Germinal center (tissue), 1 donor: ENCODE measurements at regions not wholly inside any gene's neighbourhood (a gene's known extent, or its start where the extent isn't known, plus 50 kb on each side); places are given as distances from the start of the nearest gene placed in this dataset.
A peak's percentile ranks its signal among the peaks of the same experiment; 100 is the strongest.
"Not testable (repeated sequence)": the region's sequence is repeated elsewhere in the genome, so short reads cannot be mapped to it uniquely, and the experiment has no call there.

ENCODE experiments used
- DNase-seq: peaks from one replicate; pipeline ENCODE4 v3.0.0; 2012; ENCODE audit warnings: mixed read lengths, low spot score

DNA sequence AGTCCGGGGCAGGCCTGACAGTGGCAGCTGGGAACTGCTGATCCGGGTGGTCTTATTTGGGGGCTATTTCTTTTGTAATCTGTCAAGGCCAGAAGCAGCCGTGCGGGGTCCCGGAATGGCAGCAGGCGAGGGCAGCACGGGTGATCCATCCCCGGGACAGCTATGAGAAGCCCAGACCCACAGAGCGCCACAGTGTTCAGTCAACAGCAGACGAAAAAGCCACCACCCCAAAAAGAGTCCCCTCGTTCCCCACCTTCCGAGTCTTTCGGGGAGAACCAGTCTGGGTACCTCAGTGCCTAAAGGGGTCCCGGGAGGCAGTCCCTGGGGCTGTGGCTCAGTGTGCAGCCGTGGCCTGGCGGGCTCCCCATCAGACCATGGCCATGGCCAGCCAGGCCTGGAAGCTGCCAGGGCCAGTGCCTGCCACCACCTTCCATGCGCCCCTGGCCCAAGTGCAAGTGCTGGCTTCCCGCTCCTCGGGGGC, 125.1 kb upstream of the KCTD7 start:
- no peak for DNase-seq

- DNase-seq = no peak
Observed at GRCh38 chr7:66504131-66504530, 124.5 kb upstream of the KCTD7 start.

DNA sequence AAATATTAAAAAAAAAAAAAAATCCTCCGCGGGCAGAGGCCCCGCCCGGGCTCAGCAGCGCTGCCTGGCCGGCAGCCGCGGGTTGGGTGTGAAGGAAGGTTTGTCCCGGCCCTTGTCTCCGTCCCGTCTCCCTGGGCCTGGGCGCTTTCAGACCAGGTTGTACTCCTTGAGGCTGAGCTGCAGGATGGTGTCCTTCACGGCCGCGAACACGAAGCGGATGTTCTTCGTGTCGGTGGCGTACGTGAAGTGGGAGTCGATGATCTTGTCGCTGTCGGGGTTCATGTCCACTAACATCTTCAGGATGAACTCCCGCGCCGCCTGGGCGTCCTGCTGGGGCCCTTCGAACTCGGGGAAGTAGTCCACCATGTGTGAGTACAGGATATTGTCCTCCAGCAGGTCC, 123.7 kb upstream of the KCTD7 start:
- no peak for DNase-seq

GRCh38 chr7:66505531-66506451, 122.9 kb upstream of the KCTD7 start:
- DNase-seq = no peak

DNA sequence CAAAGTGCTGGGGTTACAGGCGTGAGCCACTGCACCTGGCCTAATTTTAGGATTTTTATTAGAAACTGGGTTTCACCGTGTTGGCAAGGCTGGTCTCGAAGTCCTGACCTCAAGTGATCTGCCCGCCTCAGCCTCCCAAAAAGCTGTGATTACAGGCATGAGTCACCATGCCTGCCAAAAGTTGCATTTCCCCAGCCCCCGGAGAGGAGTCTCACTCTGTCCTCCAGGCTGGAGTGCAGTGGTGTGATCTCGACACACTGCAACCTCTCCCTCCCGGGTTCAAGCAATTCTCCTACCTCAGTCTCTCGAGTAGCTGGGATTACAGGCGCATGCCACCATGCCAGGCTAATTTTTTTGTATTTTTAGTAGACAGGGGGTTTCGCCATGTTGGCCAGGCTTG, 122.0 kb upstream of the KCTD7 start:
- DNase-seq = not testable (repeated sequence)

GRCh38 chr7:66507764-66508296, 120.9 kb upstream of the KCTD7 start:
- DNase-seq = no peak

- DNase-seq = no peak
Observed at GRCh38 chr7:66508431-66508830, 120.2 kb upstream of the KCTD7 start.

- DNase-seq = no peak
Observed at GRCh38 chr7:66514050-66514449, 114.6 kb upstream of the KCTD7 start.

GRCh38 chr7:66517212-66517909, 111.3 kb upstream of the KCTD7 start:
- no peak for DNase-seq

- DNase-seq = no peak
Observed at GRCh38 chr7:66518151-66518691, 110.5 kb upstream of the KCTD7 start.

DNA sequence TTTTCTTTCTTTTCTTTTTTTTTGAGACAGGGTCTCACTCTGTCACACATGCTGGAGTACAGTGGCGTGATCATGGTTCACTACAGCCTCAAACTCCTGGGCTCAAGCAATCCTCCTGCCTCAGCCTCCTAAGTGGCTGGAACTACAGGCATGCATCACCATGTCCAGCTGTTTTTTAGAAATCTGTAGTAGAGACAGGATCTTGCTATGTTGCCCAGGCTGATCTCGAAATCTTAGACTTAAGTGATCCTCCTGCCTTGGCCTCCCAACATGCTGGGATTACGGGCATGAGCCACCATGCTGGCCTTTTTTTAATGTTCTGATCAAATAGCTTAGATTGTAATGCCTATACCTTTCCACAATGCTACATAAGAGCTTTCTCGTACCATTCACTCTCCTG, 107.0 kb upstream of the KCTD7 start:
- DNase-seq = no peak

DNA sequence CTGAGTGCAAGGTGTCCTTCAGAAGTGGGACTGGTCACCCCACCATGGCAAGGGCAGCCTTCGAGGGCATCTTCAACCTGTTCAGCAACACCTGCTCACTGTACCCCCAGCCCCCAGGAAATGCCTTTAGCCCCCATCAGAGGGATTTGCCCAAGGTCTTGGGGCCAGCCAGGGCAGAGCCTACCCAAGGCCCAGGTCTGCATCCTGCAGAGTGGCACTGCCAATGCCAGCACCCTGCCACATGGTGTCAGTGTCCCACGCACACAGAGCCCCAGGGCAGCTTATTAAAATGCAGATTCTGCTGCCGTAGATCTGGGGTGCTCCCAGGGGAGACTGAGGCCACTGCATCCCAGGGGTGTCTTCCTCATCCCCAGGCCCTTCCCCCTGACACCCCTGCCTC, 106.2 kb upstream of the KCTD7 start:
- peak; percentile 35 for DNase-seq

DNA sequence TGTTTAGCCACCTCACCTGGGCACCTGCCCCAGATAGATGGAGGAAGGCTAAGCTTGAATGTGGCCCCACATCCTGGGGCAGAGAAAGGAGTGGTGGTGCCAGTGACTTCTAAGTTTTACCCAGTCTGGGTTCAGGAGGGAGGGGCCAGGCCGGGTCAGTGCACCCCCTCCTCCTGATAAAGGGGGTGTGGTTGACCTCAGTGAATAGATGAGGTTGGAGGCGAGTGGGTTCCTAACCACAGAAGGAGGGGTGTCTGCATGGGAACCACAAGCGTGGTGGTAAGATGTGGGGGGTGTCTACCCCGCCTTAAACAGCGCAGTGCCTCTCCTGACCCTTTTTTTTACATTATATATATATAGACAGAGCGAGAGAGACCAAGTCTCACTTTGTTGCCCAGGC, 105.3 kb upstream of the KCTD7 start:
- no peak for DNase-seq

DNA sequence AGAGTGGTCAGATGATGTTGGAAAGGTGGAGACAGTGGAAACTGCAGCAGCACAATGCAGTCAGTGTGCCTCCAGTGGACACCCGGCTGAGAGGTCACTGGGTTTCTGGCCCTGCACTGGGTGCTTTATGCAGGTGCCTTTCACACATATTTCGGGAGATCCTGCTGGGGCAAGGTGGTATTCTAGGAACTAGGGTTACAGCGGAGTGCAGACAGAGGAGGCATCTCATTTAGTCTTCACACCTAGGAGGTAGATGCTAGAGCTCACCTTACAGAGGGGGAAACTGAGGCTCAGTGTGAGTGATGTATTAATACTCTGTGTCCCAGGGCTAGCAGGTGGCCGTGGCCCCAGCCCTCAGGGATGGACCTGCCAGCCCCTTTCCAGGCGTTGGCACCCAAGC, 103.9 kb upstream of the KCTD7 start:
- DNase-seq = no peak

GRCh38 chr7:66526782-66527181, 101.9 kb upstream of the KCTD7 start:
- not testable (repeated sequence) for DNase-seq

DNA sequence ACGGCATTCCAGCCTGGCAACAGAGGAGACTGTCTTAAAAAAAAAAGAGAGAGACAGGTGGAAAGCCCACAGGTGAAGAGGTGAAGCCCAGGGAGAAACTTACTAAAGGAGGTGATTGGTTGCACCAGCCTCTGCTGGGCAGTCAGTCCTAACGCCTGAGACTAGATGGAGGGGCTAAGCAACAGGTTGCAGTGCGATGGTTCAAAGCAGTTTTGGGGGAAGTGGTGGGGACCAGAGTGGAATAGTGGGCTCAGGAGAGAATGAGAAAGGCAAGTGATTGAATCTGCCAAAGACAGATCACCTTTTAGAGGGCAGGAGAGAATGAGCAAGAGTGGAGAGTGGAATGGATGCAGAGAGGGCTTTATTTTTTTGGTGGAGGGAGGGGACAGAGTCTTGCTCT, 100.0 kb upstream of the KCTD7 start:
- no peak for DNase-seq

DNA sequence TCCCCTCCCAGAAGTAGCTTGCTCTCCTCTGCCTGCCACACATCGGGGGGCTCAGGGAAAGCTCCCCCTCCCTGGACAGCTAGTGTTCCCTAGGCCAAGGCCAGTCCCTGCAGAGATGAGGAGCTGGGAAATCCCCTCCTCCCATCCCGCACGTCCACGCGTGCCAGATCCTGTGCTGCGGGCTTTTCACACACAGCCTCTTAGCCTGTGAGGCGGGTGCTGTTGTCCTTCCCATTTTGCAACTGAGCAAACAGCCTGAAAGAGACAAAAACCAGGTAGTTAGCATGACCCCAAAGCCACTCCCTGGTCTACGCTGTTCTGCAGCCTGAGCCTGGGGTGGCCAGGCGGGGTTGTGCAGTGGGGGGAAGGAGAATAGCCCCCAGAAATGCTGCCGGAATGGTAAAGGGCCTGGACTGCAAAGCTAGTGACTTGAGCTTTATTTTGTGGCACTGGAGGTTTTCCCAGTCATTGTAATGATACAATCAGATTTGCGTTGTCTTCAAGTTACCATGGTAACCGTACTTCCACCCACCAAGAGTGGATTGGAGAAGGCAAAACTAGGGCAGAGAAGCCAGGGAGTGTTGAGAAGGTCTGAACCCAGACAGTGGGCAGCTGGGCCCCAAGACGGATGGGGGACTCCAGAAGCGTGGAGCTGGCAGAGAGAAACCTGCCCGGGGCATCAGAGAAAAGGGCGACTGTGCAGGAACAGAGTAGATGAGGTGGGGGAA, 98.6 kb upstream of the KCTD7 start:
- DNase-seq = no peak

GRCh38 chr7:66535414-66536329, 93.0 kb upstream of the KCTD7 start:
- no peak for DNase-seq

DNA sequence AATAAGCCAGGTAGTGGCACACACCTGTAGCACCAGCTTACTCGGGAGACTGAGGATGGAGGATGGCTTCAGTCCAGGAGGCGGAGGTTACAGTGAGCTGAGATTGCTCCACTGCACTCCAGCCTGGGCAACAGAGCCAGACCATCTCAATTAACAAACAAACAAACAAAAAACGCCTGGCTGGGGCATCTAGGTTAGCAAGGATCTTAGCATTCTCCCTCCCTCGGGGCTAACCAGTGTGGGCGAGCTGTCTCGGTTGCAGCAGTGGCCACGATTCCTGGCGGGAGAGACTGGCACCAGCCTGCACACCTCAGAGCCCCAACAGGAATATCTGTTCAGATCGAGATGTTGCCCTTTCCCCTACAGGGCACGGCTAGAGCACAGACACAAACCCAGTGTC, 91.3 kb upstream of the KCTD7 start:
- DNase-seq = no peak

GRCh38 chr7:66537876-66538275, 90.8 kb upstream of the KCTD7 start:
- DNase-seq = no peak

GRCh38 chr7:66539264-66539623, 89.4 kb upstream of the KCTD7 start:
- DNase-seq = no peak
